Body of pancreas (tissue), 4 donors: ENCODE measurements at regions not wholly inside any gene's neighbourhood (a gene's known extent, or its start where the extent isn't known, plus 50 kb on each side); places are given as distances from the start of the nearest gene placed in this dataset.

ENCODE experiments used
- ATAC-seq: fragments of 150-250 bp; one replicate; pipeline ENCODE4 v1.9.1; 2016
- DNase-seq, 4 donors: peaks; one replicate each; pipeline ENCODE4 v3.0.0-alpha.2; 2019
- H3K27ac ChIP-seq, 4 donors: fragments of 200-600 bp; sonication (generic); 1 replicate in 3 of 4; 2 replicates in 1 of 4; pipeline versions ENCODE4 v1.5.1 to v1.6.1; 2016 to 2019; ENCODE audit warnings: mild to moderate bottlenecking in 1 of 4, mixed read lengths in 1 of 4, moderate library complexity in 1 of 4
- H3K27me3 ChIP-seq, 2 donors: fragments of 200-600 bp; sonication (generic); one replicate each; pipeline ENCODE4 v1.6.0; 2016; ENCODE audit warnings: mild to moderate bottlenecking in 1 of 2
- H3K36me3 ChIP-seq, 2 donors: fragments of 200-600 bp; sonication (generic); replicated peaks in 1 of 2; 2 replicates each; pipeline ENCODE4 v1.5.1; 2016; ENCODE audit warnings: low read depth in 2 of 2; ENCODE audit not compliant: insufficient read depth in 1 of 2
- H3K4me1 ChIP-seq: fragments of 200-600 bp; sonication (generic); one replicate; pipeline ENCODE4 v1.6.0; 2016
- H3K4me3 ChIP-seq, 2 donors: fragments of 200-600 bp; sonication (generic); 1 replicate in 1 of 2; 2 replicates in 1 of 2; pipeline ENCODE4 v1.5.1; 2016 to 2019
- H3K9me3 ChIP-seq, 3 donors: fragments of 200-600 bp; sonication (generic); 1 replicate in 2 of 3; 2 replicates in 1 of 3; pipeline ENCODE4 v1.5.1; 2016
- CTCF ChIP-seq, 7 experiments: fragments of 450-650 bp in 4 of 7; fragments of 200-600 bp in 3 of 7; sonication (generic) in 3 of 7; IDR thresholded peaks; one replicate each; pipeline ENCODE4 v1.5.1; 2016 to 2019; ENCODE audit warnings: antibody characterized with exemption in 7 of 7
- POLR2A ChIP-seq, 3 donors: fragments of 450-650 bp; IDR thresholded peaks; one replicate each; pipeline ENCODE4 v1.6.1; 2016; ENCODE audit warnings: antibody characterized with exemption in 3 of 3, mild to moderate bottlenecking in 2 of 3
- WGBS, 2 donors: methylation state at CpG; one replicate each; pipeline ENCODE4 v1.1.5; 2017; 5-methylcytosine and 5-hydroxymethylcytosine counted together
- intact Hi-C: fragments of 100-400 bp; cut with DNase I; formaldehyde crosslinking; loops from one replicate; pipeline ENCODE4 v1.15.1; 2023

- intact Hi-C loops = no loop called here
- ATAC-seq (no peak), DNase-seq (no peak)
- WGBS, 2 donors = 67 to 71% methylated on average over 1 of the region's 1 CpG
- no peaks in the 10 kb centered on the region for H3K27me3 ChIP-seq
- no peak overlapping the region for H3K4me3 ChIP-seq
- no peaks in the 10 kb centered on the region for H3K9me3 ChIP-seq
- H3K36me3 ChIP-seq = no peaks in the 10 kb centered on the region
- no peak overlapping the region for H3K27ac ChIP-seq
- TF ChIP-seq CTCF (IDR thresholded peaks at IDR 0.05) (no peak), POLR2A (IDR thresholded peaks at IDR 0.05) (no peak)
- no peaks in the 10 kb centered on the region for H3K4me1 ChIP-seq
Measured at GRCh38 chr5:105409695-105410094, 1847.1 kb upstream of the NUDT12 start.

GRCh38 chr5:105407200-105407599, 1844.6 kb upstream of the NUDT12 start:
- Histone ChIP-seq H3K9me3 (no peaks in the 10 kb centered on the region), H3K27ac (no peak overlapping the region), H3K36me3 (no peaks in the 10 kb centered on the region), H3K4me1 (no peaks in the 10 kb centered on the region), H3K27me3 (no peaks in the 10 kb centered on the region), H3K4me3 (no peak overlapping the region)
- DNase-seq (no peak), ATAC-seq (no peak)
- intact Hi-C loops = no loop called here
- TF ChIP-seq CTCF (IDR thresholded peaks at IDR 0.05) = no peak
- no peak for TF ChIP-seq POLR2A (IDR thresholded peaks at IDR 0.05)
- WGBS, 2 donors = 59 to 84% methylated on average over 1 of the region's 1 CpG

GRCh38 chr5:105397749-105398148, 1835.2 kb upstream of the NUDT12 start:
- Histone ChIP-seq H3K27ac (no peak overlapping the region), H3K9me3 (no peaks in the 10 kb centered on the region), H3K27me3 (no peaks in the 10 kb centered on the region), H3K4me3 (no peak overlapping the region), H3K36me3 (no peaks in the 10 kb centered on the region), H3K4me1 (no peaks in the 10 kb centered on the region)
- no peak for ATAC-seq
- WGBS, 2 donors = 50% methylated on average over 1 of the region's 1 CpG
- DNase-seq = no peak
- intact Hi-C loops = no loop called here
- TF ChIP-seq CTCF (IDR thresholded peaks at IDR 0.05) (no peak), POLR2A (IDR thresholded peaks at IDR 0.05) (no peak)

- H3K4me3 ChIP-seq = no peak overlapping the region
- no peaks in the 10 kb centered on the region for H3K27me3 ChIP-seq
- TF ChIP-seq POLR2A (IDR thresholded peaks at IDR 0.05) (no peak), CTCF (IDR thresholded peaks at IDR 0.05) (no peak)
- ATAC-seq (no peak), DNase-seq (no peak)
- 84 to 89% methylated on average over 18 of the region's 18 CpGs for WGBS, 2 donors
- no peaks in the 10 kb centered on the region for H3K4me1 ChIP-seq
- H3K9me3 ChIP-seq = no peaks in the 10 kb centered on the region
- no peaks in the 10 kb centered on the region for H3K36me3 ChIP-seq
- H3K27ac ChIP-seq = no peak overlapping the region
- intact Hi-C loops = no loop called here
Measured at GRCh38 chr5:105392710-105393149, 1830.1 kb upstream of the NUDT12 start.

GRCh38 chr5:105392122-105392709, 1829.6 kb upstream of the NUDT12 start:
- H3K36me3 ChIP-seq = no peaks in the 10 kb centered on the region
- no peak overlapping the region for H3K27ac ChIP-seq
- no peak for DNase-seq
- intact Hi-C loops = no loop called here
- no peaks in the 10 kb centered on the region for H3K27me3 ChIP-seq
- ATAC-seq = no peak
- TF ChIP-seq POLR2A (IDR thresholded peaks at IDR 0.05) (no peak), CTCF (IDR thresholded peaks at IDR 0.05) (no peak)
- no peak overlapping the region for H3K4me3 ChIP-seq
- WGBS, 2 donors = 82 to 83% methylated on average over 20 of the region's 20 CpGs
- H3K9me3 ChIP-seq = no peaks in the 10 kb centered on the region
- no peaks in the 10 kb centered on the region for H3K4me1 ChIP-seq
